GM19351 (cell line): ENCODE measurements at regions not wholly inside any gene's neighbourhood (a gene's known extent, or its start where the extent isn't known, plus 50 kb on each side); places are given as distances from the start of the nearest gene placed in this dataset.

Experiments
- ATAC-seq: cut with Tn5 transposase; IDR thresholded peaks from one replicate; pipeline ENCODE4 v1.9.1; 2021; ENCODE audit warnings: mild to moderate bottlenecking, moderate library complexity; ENCODE audit not compliant: unreplicated experiment

DNA sequence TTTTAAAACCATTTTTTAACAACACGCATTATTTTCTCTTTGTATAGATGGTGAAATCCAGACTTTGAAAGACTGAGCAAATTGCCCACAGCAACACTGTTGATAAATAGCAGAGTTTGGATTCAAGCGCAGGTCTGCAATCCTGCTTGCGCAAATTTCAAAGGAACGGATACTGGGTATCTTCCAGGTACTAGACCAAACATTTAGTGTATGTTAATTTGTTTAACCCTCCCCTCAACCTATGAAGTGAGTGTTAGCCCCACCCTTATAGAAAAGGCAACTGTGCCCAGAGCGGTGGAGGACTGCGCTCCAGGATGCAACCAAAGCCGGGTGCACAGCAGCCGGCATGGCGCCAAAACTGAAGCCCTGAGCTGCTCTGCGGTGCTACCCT is 103.8 kb downstream of the CPN2 start:
- no peak for ATAC-seq

DNA sequence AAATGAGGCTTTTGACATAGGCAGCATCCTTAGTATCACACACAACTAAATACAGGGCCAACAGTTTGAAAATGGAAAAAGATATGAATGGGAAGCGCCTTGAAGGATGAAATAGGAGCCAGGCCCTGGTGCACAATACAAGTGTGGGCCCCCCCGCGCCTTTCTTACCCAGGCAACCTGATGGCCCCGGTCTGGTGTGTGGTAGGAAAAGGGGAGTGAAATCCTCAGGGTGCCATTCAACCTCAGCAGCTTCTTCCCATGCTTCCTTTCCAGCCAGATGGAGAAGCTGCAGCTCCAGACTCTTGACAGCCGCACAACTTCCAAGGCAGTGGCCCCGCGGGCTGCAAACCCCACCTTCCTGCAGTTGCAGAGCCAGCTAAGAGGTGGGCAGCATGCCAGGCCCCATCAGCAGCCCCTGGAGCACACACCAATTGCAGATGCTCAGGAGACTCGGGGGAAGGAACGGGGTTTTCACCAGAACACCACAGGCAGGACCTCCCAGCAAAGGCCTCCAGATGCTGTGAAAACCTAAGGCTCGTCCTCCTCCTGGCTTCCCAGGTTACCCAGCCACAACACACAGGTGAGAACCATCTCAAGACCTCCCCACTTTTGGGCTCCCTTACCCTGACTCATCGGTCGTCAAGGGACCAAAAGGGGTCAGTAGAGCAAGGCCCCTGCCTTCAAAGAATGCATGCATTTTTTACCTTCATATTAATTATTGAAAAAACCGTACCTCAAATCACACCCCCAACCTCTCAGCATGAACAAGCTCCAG is 101.6 kb downstream of the CPN2 start:
- ATAC-seq = no peak

DNA sequence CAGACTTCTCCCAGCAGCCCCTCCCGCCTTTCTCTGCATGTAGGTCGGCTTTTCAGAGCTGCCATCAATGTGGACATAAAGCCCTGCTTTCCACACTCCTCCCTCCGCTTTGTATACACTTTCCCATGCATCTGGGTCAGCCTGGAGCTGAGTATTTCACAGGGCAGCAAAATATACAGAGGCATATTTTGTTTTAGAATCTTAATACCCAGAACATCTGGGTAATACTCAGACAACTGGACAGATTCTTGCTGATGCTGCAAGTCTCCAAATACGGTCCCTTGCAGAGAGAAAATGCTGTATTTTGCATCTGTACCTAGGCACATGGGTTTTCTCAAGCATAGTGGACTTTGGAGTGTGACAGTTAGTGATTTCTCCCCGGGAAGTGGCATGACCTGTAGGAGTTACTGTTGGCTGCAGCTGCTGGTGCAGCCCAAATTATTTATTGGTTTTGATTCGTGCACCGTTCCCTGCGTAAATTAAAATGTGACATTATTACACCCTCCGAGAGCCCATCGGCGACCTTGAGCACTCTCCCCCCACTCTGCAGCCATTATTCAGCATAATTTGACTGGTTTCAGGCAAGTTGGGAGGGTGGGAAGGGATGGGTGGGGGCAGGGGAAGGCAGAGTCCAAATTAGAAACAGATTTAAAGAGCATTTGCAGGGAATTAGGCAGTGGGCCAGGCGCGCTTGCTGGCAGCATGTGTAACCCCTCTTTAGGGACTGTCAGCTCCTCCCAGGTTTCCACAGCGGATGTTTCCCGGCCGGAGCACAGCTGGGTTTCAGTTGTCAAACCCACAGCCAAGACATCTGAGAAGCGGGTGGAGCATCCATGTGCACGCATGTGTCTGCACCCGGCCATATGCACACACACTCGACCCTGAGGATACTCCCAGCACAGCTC is 100.8 kb downstream of the CPN2 start:
- ATAC-seq = no peak

DNA sequence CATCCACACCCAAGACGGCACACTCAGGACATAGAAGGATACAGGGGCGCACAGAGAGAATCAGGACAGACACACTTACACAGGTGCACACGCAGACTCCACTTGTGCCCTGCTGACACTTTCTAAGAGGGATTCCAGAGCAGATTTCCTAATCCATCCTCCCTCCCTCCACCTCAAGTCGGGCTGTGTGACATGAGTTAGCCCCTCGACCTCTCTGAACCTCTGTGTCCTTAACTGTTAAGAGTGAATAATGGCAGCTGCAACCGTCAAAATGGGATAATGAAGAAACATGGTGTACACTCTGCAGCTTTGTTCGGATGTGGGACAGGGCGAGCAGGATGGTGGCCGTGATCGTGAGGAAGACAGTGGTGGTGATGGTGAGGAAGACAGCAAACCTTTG is 100.1 kb downstream of the CPN2 start:
- no peak for ATAC-seq

DNA sequence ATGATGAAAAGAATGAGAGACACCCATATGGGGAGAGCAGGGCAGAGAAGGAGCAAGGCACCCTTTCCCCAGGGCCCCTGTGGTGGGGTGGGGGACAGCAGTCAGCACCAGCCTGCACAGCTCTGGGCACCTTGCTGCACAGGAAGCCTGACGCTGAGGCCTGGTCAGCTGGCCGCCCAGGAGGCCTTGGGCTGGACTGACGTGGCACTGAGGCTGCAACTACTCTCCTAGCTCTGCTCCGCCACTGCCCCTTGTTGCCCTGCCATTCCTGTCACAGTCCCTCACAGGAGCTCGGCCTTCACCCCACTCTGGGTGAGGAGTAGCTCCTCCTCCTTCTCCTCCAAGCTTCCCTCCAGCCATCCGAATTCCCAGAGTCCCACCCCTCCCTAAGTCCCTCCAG is 99.7 kb downstream of the CPN2 start:
- ATAC-seq = no peak

DNA sequence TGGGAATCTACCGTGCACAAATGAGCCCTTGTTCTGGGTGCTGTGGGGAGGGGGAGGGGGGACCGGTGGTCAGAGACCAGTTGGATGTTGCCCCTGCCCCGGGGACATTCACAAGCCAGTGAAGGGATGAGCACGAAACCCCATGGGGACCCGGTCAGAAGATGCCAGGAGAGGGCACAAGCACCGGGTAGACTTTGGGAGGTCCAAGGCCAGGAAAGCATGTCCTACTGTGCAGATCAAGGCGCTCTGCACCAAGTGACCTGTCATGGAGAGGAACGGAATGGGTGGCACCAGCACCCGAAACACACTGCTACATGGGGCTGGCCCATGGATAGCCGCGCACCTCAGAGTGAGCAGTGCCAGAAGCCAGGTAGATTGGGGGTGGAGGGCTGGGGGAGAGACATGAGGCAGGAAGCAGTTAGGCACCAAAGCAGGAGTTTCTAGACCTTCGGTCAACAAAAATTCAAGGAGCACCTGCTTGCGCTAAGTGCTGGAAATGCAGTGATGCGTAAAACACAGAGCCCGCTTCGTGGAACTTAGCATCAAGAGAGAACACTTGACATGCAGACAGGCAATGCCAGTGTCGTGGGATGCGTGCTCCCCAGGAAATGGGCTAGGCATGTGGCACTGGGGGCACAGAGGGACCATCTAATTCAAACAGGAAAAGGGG is 99.1 kb downstream of the CPN2 start:
- no peak for ATAC-seq

DNA sequence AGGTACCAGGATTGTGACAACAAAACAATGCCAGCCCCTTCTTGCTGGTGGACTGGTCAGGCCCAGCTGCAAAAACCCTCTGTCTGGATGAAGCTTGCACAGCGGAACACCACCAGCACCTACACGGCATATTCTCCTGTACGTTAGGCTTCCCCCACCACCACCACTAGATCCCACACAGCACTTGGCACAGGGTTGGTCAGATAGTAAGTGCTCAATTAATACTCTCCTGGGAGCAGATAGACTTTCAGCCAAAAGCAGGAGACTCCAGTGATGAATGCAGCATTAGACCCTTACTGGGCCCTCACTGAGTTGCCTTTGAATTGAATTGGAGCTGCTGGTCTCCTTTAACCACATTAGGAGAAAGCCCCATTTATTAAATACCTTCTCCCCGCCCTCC is 97.9 kb downstream of the CPN2 start:
- no peak for ATAC-seq

DNA sequence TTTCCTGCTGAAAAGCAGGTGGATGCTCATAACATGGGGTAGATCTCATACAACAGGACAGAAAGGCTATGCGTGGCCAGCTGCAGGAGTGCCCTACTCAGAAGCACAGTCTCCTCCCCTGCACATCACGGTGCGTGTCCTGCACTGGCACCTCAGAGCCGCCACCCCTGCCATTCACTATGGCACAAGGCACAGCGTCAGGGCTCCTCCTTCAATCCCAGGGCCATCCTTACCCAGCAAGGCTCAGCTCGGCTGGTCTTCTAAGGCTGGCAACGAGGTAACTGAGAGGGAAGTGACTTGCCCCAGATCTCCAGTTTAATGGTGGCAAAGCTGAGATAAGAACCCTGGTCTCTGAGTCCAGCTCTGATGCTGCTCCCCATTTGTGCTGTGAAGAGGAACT is 97.1 kb downstream of the CPN2 start:
- ATAC-seq = no peak

DNA sequence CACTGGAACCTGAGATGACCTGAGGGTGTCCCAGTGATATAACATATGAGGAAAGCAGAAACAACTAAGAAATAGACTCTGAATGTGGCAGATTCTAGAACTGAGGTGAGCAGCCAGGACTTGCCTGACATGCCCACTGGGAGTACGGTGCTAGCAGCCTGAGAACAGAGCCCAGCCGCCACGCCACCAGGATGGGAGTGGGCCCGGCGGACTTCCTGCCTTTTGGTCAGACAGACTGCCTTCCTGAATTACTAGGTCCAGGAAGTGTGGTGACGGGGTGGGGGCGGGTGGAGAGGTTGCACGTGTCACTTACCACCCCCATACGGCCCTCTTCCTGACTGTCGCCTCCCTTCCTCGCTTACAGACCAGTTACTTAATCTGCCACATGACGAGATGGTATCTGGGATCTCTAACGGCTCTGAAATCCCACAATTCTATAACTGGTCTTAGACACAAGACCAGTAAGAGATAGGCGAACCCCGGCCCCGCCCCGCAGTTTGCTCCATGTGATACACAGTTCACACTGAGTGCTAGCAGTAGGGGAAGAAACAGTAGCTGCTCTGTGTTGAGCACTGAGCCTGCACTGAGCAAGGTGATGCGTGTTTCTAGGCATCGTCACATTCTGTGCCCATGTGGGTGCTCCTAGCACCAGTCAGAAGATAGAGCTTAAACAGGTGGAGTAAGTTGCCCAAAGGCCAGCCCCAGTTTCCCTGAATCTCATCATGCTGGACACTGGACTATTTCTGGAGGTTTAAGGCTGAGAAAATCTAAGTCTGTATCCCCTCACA is 95.7 kb downstream of the CPN2 start:
- ATAC-seq = peak; percentile 64

DNA sequence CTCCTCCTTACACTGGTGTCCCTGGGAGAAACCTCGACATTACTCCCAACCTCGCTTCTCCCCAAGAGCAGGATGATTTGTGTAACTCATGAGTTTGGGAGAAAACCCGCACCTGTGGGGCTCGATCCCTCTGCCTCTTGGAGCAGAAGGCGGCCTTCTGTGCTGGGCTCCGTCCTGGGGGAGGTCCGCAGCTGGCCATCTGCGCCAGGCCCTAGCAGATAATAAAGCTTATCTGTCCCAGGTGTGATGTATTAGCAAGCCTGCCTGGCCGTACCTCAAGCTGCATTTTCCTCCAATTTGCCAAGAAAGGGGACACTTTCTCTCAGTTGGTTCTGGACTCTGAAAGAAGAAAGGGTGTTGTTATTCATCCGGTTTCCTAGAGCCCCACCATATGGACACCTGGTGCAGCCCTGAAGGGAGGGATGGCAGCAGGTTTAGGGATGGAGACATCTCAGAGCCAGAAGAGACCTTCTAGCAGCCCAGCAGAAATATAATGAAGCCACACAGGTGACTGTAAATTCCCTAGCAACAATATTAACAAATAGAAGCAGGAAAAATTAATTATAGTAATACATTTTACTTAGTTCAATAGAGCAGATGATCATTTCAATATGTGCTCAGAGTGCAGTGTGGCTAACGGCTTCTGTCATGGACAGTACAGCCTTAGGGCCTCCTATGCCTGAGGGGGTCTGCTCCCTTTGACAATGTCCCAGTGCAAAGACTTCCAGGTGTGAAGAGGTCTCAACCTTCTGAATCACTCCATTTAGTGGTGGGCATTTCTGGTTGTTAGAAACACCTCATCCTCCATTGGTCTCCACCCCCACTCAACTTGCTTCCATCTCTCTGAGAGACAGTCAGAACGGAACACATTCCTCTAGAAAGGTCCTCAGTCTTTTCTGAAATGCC is 94.8 kb downstream of the CPN2 start:
- no peak for ATAC-seq

DNA sequence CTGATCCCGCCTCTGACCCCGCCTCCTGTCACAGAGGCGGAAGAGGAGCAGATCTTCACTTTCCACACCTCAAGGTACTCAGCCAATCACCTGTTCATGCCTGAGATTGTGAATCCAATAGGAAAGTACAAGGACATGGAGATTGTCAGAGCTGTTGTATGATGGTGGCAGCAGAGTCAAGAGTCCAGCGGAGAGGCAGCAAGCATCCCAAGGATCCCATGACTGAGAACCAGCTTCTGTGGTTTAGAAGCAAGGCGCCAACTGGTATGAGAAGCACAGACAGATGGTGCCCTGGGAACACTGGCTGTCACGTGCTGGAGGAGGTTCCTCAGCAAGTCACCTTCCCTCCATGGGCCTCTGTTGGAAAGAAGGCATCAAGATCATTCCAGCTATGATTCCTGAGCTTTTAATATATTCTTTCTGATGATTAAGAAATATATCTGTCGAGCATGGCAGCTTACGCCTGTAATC is 93.9 kb downstream of the CPN2 start:
- no peak for ATAC-seq

DNA sequence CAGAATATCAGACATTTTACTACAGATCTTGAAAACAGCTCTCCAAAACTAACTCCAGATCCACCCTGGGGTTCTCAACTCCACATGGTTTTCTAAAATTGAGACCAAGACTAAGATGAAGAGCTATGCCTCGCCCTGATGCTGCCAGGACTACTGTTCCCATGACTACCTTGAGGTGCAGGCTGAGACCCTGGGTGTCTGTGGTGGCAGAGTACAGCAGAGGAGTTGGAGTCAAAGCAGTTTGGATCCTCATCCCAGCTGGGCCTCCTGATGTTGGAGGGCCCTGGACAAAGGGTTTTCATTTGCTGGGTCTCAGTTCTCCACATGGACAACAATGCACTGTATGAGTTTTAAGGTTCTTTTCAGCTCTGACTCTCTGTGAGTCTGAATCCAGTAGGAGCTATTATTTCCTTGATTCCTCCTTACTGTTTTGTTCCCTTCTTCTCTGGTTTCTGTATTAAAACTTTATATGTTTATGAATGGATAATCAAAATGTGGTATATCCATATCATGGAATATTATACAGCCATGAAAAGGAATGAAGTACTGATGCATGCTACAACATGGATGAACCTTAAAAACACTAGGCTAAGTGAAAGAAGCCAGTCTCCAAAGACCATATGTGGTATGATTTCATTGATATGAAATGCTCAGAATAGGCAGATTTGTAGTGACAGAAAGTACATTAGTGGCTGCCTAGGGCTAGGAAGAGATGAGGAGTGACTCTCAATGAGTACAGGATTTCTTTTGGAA is 93.0 kb downstream of the CPN2 start:
- ATAC-seq = no peak

DNA sequence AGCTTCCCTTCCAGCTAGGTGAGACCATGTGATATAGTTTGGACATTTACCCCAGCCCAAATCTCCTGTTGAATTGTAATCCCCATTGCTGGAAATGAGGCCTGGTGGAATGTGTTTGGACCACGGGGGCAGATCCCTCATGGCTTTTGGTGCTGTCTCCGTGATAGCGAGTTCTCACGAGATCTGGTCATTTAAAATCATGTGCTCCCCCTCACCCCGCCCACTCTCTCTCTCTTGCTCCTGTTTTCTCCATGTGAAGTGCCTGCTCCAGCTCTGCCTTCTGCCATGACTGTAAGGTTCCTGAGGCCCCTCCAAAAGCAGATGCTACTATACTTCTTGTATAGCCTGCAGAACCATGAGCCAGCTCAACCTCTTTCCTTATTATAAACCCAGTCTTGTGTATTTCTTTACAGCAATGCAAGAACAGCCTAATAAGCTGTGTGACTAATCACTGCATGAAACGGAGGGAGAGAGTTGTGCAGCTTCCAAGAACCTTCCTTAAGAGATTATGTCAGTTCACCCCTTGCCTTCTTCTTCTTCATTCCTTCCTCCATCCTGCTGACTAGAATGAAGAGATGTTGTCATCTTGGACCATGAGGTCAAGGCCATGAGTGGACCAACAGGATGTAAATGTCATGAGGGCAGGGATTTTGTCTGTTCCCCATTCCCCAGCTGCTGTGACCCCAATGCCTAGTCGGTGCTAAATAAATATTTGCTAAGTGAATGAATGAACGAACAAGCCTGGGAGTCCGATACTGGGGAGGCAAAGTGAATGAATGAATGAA is 91.0 kb downstream of the CPN2 start:
- no peak for ATAC-seq

DNA sequence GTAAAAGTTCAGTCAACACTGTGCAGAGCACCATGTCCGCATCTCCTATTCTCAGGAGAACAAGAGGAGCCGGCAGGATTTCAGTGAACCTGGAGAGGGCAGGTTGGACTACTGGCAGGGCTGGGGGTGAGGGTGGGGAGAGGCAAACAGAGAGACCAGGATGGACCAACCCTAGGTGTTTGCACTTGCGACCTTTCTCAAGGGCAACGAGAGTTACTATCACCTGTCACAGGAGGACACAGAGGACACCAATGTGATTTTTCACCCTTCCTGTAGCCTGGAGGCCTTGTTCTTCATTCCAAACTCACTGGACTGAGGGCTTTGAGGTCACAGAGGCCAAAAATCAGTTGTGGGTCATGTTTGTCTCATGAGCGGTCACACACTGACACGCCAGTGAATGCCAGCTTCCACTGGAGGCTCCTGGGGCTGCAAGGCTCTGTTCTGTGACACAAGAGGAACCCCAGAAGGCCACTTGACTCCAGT is 89.5 kb downstream of the CPN2 start:
- no peak for ATAC-seq

DNA sequence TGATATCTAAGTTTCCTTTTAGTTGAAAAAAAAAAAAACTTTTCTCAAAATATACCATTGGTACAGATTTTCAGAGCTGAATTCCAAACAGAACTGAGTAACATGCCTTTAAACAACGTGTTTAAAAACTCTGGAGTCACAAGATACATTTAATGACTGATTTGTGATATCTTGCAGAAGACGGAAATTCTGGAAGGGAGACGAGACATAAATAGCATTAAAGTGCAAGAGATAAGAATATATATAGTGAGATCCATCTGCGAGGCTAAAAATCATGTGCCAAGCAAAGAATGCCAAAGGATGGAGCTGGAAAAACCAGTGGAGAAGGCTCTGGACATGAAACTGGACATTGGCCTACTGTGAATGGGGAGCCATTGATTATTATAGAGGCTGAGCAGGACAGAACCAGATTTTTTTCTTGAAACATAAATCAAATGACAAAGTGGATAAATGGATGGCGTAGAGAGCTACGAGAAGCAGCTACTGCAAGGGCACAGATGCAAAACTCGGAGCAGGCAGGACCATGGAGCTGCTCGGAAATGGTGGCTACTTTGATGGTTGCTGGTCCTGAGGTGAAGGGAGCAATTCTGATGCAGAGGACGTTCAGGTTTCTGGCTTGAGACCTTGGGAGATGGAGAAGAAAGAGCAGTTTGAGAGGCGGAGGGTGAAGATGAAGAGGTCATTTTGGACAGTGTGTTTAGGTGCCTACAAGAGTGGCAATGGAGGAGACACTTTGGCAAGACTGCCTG is 88.8 kb downstream of the CPN2 start:
- no peak for ATAC-seq

DNA sequence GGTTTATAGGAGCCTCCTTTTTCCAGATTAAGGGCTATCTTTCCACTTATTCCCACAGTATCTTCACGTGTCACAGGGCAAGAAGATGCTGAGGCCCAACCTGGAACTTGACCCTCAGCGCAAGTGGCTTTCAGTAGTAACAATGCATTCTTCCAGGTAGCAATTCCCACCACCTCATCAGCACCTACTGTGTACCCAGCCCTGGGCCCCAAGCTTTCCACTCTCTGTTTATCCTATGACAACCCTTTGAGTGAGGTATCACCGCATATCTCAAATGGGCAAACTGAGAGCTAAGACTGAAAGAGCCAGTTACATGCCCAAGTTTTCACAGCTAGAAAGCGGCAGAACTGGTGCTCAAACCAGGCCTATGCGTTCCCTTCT is 88.2 kb downstream of the CPN2 start:
- no peak for ATAC-seq
